H1 (cell line): ENCODE measurements at regions not wholly inside any gene's neighbourhood (a gene's known extent, or its start where the extent isn't known, plus 50 kb on each side); places are given as distances from the start of the nearest gene placed in this dataset.

Experiments
- CTCF ChIA-PET: fragments of 300-600 bp; sonication (Branson Sonifier 250); formaldehyde crosslinking; loops from one replicate; lab custom pipeline; 2021; ENCODE audit not compliant: partially characterized antibody; lab: Charles Lee
- POLR2A ChIA-PET: fragments of 300-600 bp; sonication (Branson Sonifier 250); formaldehyde crosslinking; loops from one replicate; lab custom pipeline; 2021; ENCODE audit warnings: inconsistent platforms; ENCODE audit not compliant: partially characterized antibody; lab: Charles Lee
- DNase-seq, 2 experiments: peaks; one replicate each; pipeline versions ENCODE4 v3.0.0 to v3.0.0-alpha.2; 2010 to 2022; ENCODE audit warnings: low spot score in 2 of 2, low read depth in 1 of 2, mixed read lengths in 1 of 2
- FAIRE-seq: peaks from 2 replicates; lab custom pipeline; 2011; peaks lifted over from hg19 to GRCh38; lab: Jason Lieb, UNC
- H2AFZ ChIP-seq: 2 replicates; pipeline ENCODE4 v1.8.1; 2012; ENCODE audit warnings: low read length, inconsistent platforms
- H2AK5ac ChIP-seq: 2 replicates; pipeline ENCODE4 v1.6.1; 2013; ENCODE audit warnings: low read depth, low read length
- H2BK120ac ChIP-seq: replicated peaks from 2 replicates; pipeline ENCODE3; 2013; ENCODE audit warnings: low read depth, low read length, inconsistent platforms
- H2BK12ac ChIP-seq: 2 replicates; pipeline ENCODE4 v1.6.1; 2013; ENCODE audit warnings: low read depth, low read length
- H2BK15ac ChIP-seq: 2 replicates; pipeline ENCODE4 v1.6.1; 2013; ENCODE audit warnings: low read length
- H2BK20ac ChIP-seq: 2 replicates; pipeline ENCODE4 v1.6.1; 2013; ENCODE audit warnings: low read length
- H2BK5ac ChIP-seq: 2 replicates; pipeline ENCODE4 v1.6.1; 2013; ENCODE audit warnings: low read depth, low read length
- H3K14ac ChIP-seq: 2 replicates; pipeline ENCODE4 v1.6.1; 2013; ENCODE audit warnings: inconsistent platforms; ENCODE audit not compliant: insufficient read length
- H3K18ac ChIP-seq: 2 replicates; pipeline ENCODE4 v1.6.1; 2013; ENCODE audit warnings: low read length; ENCODE audit errors: extremely low read depth
- H3K23ac ChIP-seq: 2 replicates; pipeline ENCODE4 v1.6.1; 2013; ENCODE audit warnings: inconsistent platforms; ENCODE audit not compliant: insufficient read length
- H3K23me2 ChIP-seq: 2 replicates; pipeline ENCODE4 v1.6.1; 2013; ENCODE audit warnings: low read depth, low read length
- H3K27ac ChIP-seq: 2 replicates; pipeline ENCODE4 v1.6.1; 2011; ENCODE audit warnings: low read depth, low read length, inconsistent platforms
- H3K27me3 ChIP-seq, 4 experiments: replicated peaks in 1 of 4; 1 replicate in 1 of 4; 2 replicates in 3 of 4; pipeline versions ENCODE4 v1.6.1 to v1.8.1; 2011 to 2013; ENCODE audit warnings: low read length in 3 of 4, mild to moderate bottlenecking in 3 of 4, inconsistent platforms in 2 of 4, mixed read lengths in 2 of 4, moderate library complexity in 1 of 4; ENCODE audit not compliant: control insufficient read depth in 3 of 4, insufficient read depth in 3 of 4; ENCODE audit errors: extremely low read depth in 1 of 4
- H3K36me3 ChIP-seq, 4 experiments: 2 replicates each; pipeline versions ENCODE4 v1.6.1 to v1.8.1; 2011 to 2013; ENCODE audit warnings: mild to moderate bottlenecking in 4 of 4, low read length in 3 of 4, moderate library complexity in 2 of 4, control low read depth in 1 of 4, inconsistent platforms in 1 of 4; ENCODE audit not compliant: insufficient read depth in 4 of 4, control insufficient read depth in 2 of 4
- H3K4ac ChIP-seq: replicated peaks from 2 replicates; pipeline ENCODE3; 2013; ENCODE audit warnings: low read length, low read depth, mixed read lengths, inconsistent platforms; ENCODE audit not compliant: insufficient read length
- H3K4me1 ChIP-seq, 4 experiments: replicated peaks in 1 of 4; 1 replicate in 1 of 4; 2 replicates in 3 of 4; pipeline versions ENCODE4 v1.6.1 to v1.8.1; 2011 to 2013; ENCODE audit warnings: low read length in 3 of 4, inconsistent platforms in 2 of 4, mixed read lengths in 1 of 4; ENCODE audit not compliant: insufficient read depth in 4 of 4, control insufficient read depth in 3 of 4
- H3K4me2 ChIP-seq, 2 experiments: 2 replicates each; pipeline versions ENCODE4 v1.6.1 to v1.8.1; 2011 to 2013; ENCODE audit warnings: low read depth in 2 of 2, low read length in 2 of 2, control low read depth in 1 of 2, inconsistent platforms in 1 of 2, mild to moderate bottlenecking in 1 of 2; ENCODE audit not compliant: insufficient read depth in 1 of 2
- H3K4me3 ChIP-seq, 4 experiments: fragments of 200-600, 300-600 bp in 1 of 4; sonication (generic), shearing (Covaris generic), sonication (Bioruptor Twin) in 1 of 4; 2 replicates each; pipeline versions ENCODE4 v1.5.1 to v1.8.1; 2011 to 2016; ENCODE audit warnings: low read length in 4 of 4, low read depth in 3 of 4, control low read depth in 2 of 4, inconsistent platforms in 2 of 4, mild to moderate bottlenecking in 2 of 4, mixed read lengths in 1 of 4, moderate library complexity in 1 of 4; ENCODE audit not compliant: insufficient read depth in 2 of 4; ENCODE audit errors: extremely low read depth in 1 of 4
- H3K56ac ChIP-seq: replicated peaks from 2 replicates; pipeline ENCODE3; 2013; ENCODE audit warnings: low read depth, mild to moderate bottlenecking, mixed read lengths, low read length, inconsistent platforms; ENCODE audit not compliant: insufficient read length
- H3K79me1 ChIP-seq: 2 replicates; pipeline ENCODE4 v1.6.1; 2013; ENCODE audit warnings: low read depth, low read length, control low read depth
- H3K79me2 ChIP-seq, 2 experiments: 2 replicates each; pipeline versions ENCODE4 v1.6.1 to v1.8.1; 2012 to 2013; ENCODE audit warnings: low read length in 2 of 2, mild to moderate bottlenecking in 2 of 2, inconsistent platforms in 1 of 2; ENCODE audit not compliant: insufficient read depth in 2 of 2, control insufficient read depth in 1 of 2
- H3K9ac ChIP-seq, 4 experiments: replicated peaks in 1 of 4; 1 replicate in 1 of 4; 2 replicates in 3 of 4; pipeline versions ENCODE4 v1.6.1 to v1.8.1; 2011 to 2013; ENCODE audit warnings: low read depth in 3 of 4, low read length in 3 of 4, control low read depth in 2 of 4, mild to moderate bottlenecking in 2 of 4, moderate library complexity in 2 of 4, inconsistent platforms in 1 of 4; ENCODE audit errors: extremely low read depth in 1 of 4
- H3K9me3 ChIP-seq, 2 experiments: 2 replicates each; pipeline versions ENCODE4 v1.6.1 to v1.8.1; 2012 to 2013; ENCODE audit warnings: mild to moderate bottlenecking in 2 of 2, moderate library complexity in 2 of 2, control low read depth in 1 of 2, inconsistent platforms in 1 of 2, low read depth in 1 of 2, low read length in 1 of 2, mixed read lengths in 1 of 2; ENCODE audit not compliant: insufficient read depth in 2 of 2
- H4K20me1 ChIP-seq, 2 experiments: replicated peaks in 1 of 2; 2 replicates each; pipeline versions ENCODE3 to v1.8.1; 2011 to 2013; ENCODE audit warnings: inconsistent platforms in 2 of 2, low read length in 2 of 2, mild to moderate bottlenecking in 1 of 2; ENCODE audit not compliant: insufficient read depth in 2 of 2, control insufficient read depth in 1 of 2
- H4K5ac ChIP-seq: 2 replicates; pipeline ENCODE4 v1.6.1; 2013; ENCODE audit warnings: low read length, low read depth, mixed read lengths, inconsistent platforms; ENCODE audit not compliant: insufficient read length
- H4K8ac ChIP-seq: 2 replicates; pipeline ENCODE4 v1.8.0; 2013; ENCODE audit warnings: mild to moderate bottlenecking, moderate library complexity, low read length, inconsistent platforms; ENCODE audit not compliant: insufficient read depth; ENCODE audit errors: extremely low read depth
- H4K91ac ChIP-seq: replicated peaks from 2 replicates; pipeline ENCODE3; 2013; ENCODE audit warnings: low read length, mixed read lengths, inconsistent platforms; ENCODE audit not compliant: insufficient read length
- CEBPB ChIP-seq: IDR thresholded peaks from 2 replicates; pipeline ENCODE4 v1.6.1; 2012; ENCODE audit warnings: low read depth, low read length
- WGBS, 2 experiments: shearing (Covaris generic) in 1 of 2; methylation state at CpG; one replicate each; pipeline versions ENCODE4 v1.1.6 to v1.1.7; 2013 to 2015; ENCODE audit warnings: low lambda C conversion rate in 2 of 2, mixed read lengths in 2 of 2, inconsistent platforms in 1 of 2, low coverage in 1 of 2, missing lambda C conversion rate in 1 of 2; ENCODE audit not compliant: insufficient replicate concordance in 2 of 2, insufficient coverage in 1 of 2, insufficient read length in 1 of 2; ENCODE audit errors: extremely low coverage in 1 of 2, missing lambda C conversion rate in 1 of 2; 5-methylcytosine and 5-hydroxymethylcytosine counted together

DNA sequence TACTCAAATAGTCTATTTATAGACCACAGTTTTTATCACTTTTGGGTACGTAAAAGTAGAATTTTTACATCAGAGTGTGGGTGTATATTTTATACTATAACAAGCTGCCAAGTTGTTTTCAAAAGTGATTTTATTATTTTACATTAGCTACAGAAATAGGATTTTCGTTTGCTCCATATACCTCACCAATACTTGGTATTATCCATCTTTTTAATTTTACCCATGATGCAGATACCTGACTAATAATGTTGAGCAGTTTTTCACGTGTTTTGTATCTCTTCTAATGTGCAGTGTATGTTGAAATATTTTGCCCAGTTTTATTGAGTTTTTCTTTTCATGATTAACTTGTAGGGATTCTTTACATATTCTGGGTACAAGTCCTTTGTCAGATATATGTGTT is 379.8 kb downstream of the MATN1 start:
- Histone ChIP-seq H2BK15ac (no peak overlapping the region), H3K79me1 (no peaks in the 10 kb centered on the region), H4K8ac (no peak overlapping the region), H3K4ac (no peak overlapping the region), H4K5ac (no peak overlapping the region), H3K23me2 (peaks cover 6% of the 10 kb centered on the region; the same call in 1 of the 2 replicates), H2BK120ac (no peak overlapping the region), H2BK12ac (no peak overlapping the region), H3K14ac (no peak overlapping the region), H4K20me1 (peaks cover 0 to 4% of the 10 kb centered on the region in 2 experiments), H3K18ac (no peak overlapping the region), H3K56ac (no peak overlapping the region), H3K4me1 (peaks cover 0 to 4% (median 0%) of the 10 kb centered on the region in 4 experiments; a peak in 3 of 7 replicates), H3K9ac (no peak overlapping the region), H3K23ac (no peak overlapping the region), H2AFZ (no peak overlapping the region), H2BK5ac (no peak overlapping the region), H3K4me3 (no peak overlapping the region), H3K79me2 (no peaks in the 10 kb centered on the region), H3K9me3 (no peaks in the 10 kb centered on the region), H2AK5ac (no peak overlapping the region), H4K91ac (no peak overlapping the region), H3K27me3 (no peaks in the 10 kb centered on the region), H3K27ac (no peak overlapping the region), H2BK20ac (no peak overlapping the region), H3K36me3 (no peaks in the 10 kb centered on the region), H3K4me2 (no peak overlapping the region)
- CTCF ChIA-PET = interaction anchor here (1.1 kb wide), 1 partner anchor 11 kb away, joined by 4 read pairs; no protein-coding TSS in a partner anchor
- FAIRE-seq = no peak
- POLR2A ChIA-PET = no interaction called here
- no peak for DNase-seq
- no peak for TF ChIP-seq CEBPB
- WGBS, 2 experiments = 65% methylated on average over 3 of the region's 3 CpGs; no CpG with 5 or more reads in 1 of the 2 experiments
